Mucosa of gallbladder (tissue), 1 donor: ENCODE measurements at regions not wholly inside any gene's neighbourhood (a gene's known extent, or its start where the extent isn't known, plus 50 kb on each side); places are given as distances from the start of the nearest gene placed in this dataset.
"Not testable (repeated sequence)": the region's sequence is repeated elsewhere in the genome, so short reads cannot be mapped to it uniquely, and the experiment has no call there.

Experiments
- DNase-seq: peaks from one replicate; pipeline ENCODE4 v3.0.0-alpha.2; 2020; ENCODE audit warnings: low spot score
- donor health status: DM: no; HTN: no; CAD: no.

- DNase-seq: no peak
Measured at GRCh38 chr4:14362385-14362784, 639.9 kb upstream of the CPEB2 start.

DNA sequence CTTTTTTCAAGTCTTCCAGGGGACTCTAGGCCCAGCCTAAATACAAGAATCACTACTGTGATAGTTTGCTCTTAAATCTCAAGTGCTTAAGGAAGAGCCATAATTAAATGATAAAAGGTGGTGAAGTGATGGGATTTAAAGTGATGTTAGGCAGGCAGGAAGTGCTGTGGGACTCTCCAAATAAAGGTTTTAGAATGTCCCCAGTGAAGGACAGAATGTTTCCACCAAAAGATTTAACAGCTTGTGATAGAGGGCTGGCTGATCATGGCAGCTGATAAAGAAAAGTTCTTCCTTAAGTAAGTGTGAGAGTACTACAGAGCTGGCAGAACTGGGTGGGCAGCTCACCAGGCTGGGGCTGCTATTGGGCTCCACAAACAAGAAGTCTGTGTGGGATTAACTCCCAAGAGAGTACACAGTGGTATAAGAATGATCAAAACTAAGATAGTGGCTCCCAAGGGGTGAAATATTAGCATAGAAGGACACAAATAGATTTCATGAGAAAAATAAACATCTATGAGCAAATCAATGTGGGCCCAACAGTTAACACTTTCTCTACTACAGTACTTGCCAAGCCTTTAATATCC, 637.2 kb upstream of the CPEB2 start:
- no peak for DNase-seq

DNA sequence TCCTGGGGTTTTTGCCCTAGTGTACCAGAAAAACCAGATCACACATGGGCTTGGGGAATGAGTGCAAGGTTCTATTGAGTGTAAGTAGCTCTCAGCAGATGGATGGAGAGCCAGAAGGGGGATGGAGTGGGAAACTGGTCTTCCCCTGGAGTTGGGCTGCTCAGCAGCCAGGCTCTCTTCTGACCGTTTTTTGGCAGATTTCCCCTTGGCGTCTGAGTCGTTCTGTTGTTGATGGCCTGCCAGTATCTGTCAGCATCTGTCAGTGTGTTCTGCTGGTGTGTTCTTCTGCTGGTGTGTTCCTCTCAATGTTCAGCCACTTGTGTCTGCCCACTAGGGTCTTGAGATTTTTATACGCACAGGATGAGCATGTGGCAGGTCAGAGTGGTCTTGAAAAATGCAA, 633.9 kb upstream of the CPEB2 start:
- no peak for DNase-seq

DNA sequence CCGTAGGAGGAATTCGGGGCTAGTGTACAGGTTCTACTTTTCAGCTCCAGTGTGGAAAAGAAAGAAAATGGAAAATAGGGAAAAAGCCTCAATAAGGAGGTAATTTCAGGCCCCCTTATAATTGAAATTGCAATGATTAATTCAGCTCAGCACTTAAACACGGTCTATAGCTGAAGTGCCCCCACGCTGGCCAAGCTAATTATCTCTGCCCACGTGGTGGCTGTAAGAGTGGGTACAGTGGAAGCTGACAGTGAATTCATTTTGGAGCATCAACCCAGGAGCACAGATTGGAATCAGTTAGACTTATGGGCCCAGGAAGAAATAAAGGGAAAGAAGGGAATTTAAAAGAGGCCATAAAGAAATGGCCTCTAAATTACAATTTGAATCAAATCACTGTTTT, 631.1 kb upstream of the CPEB2 start:
- no peak for DNase-seq

- DNase-seq: no peak
Measured at GRCh38 chr4:14375816-14376215, 626.5 kb upstream of the CPEB2 start.

DNA sequence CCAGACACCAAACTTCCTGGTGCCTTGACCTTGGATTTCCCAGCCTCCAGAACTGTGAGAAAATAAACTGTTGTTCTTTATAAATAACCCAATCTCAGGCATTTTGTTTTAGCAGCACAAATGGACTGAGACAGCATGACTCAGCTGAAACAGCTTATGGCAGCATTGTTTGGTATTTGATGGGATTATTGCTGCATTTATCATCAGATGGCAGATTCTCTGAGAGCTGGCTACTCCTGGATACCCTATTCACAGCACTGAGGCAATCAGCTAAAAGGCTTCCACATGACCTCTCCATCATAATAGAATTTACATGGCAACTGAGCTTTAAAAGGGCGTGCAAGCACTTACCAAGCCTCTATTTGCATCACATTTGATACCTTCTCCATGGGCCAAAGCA, 623.1 kb upstream of the CPEB2 start:
- no peak for DNase-seq

GRCh38 chr4:14383652-14384051, 618.6 kb upstream of the CPEB2 start:
- no peak for DNase-seq

DNA sequence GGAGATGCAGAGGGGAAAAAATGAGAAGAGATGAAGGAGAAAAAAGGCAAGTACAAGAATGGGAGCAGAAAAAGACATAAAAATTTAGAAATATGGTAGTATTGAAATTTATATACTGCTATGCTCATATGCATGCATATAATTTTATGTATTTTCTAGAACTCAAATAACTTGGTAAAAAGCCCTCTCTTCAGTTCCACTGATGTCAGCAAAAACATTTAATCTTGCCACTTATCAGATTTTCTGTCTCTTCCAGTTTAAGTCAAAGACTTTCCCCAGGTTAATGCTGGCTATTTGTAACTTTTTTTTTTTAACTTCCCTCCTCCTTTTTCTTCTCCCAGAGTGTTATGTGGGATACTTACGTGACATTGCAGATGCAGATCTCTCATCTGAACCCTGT, 617.5 kb upstream of the CPEB2 start:
- no peak for DNase-seq

DNA sequence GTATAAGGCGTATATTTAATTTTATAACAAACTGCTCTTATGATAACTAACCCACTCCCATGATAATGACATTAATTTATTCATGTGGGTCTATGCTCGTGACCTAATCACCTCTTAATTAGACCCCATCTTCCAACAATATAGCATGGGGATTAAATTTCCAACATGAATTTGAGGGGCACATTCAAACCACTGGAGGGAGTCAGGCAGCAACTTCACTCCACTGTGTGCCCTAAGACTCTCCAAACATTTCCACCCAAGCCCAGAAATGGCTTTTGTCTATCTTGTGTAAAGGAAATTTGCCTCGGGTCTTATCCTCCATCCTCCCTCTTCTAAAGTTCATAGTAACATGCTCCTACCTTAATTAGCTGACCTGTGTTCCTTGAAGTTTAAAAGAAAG, 616.1 kb upstream of the CPEB2 start:
- DNase-seq: no peak

- no peak for DNase-seq
Measured at GRCh38 chr4:14387647-14388046, 614.6 kb upstream of the CPEB2 start.

DNA sequence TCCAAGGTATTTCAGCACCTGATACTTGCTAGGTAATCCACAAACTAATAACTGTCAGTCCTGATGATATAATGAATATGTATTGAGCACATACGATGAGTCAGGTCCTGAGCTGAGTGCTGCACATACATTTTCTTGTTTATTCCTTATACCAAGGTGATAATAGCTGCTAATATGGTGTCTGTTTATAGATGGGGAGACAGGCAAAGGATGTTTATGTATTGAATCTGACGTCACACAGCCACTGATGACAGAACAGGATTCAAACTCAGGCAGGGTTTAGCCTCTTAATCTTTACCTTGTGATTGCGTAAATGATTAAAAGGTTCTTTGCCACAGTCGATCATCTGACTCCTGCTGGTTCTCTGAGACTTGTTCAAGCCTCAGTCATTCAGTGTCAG, 609.9 kb upstream of the CPEB2 start:
- DNase-seq: no peak

DNA sequence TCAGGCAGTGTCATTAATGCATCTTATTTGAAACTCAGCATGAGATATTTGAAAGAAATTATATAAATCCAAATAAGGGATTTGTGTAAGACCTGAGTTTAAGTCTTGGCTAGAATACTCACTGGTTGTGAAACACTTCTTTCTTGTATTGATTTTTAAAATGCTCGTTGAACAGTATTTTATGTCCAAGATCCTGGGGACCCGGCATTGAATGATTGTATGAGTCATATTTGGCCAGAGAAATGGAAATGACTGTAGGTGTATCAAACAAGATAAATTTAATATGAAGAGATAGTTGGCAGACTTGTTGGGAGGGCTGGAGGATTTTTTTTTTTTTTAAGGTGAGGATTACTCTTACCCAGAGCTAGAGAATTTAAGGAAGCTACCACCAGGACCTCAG, 606.1 kb upstream of the CPEB2 start:
- peak; percentile 40 for DNase-seq

- DNase-seq: no peak
Measured at GRCh38 chr4:14399848-14400247, 602.4 kb upstream of the CPEB2 start.

DNA sequence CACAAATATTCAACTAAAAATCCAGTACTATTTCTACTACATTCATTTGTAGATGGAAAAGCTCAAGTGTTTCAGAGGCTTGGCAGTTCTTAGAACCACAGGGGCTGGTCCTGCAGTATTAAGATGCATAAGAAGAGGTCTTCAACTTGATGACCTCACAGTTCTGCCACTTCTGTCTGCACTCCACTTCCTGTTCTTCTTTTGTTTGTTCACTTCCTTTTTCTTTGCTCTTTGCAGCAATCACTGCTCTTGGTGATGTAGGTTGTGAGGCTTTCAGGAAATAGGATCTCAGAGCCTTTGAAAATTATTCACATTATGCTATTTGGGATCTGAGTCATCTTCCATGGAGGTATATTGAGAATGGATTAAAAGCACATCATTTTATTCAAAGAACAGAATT, 602.0 kb upstream of the CPEB2 start:
- no peak for DNase-seq

- DNase-seq: no peak
Measured at GRCh38 chr4:14403132-14403531, 599.1 kb upstream of the CPEB2 start.

DNA sequence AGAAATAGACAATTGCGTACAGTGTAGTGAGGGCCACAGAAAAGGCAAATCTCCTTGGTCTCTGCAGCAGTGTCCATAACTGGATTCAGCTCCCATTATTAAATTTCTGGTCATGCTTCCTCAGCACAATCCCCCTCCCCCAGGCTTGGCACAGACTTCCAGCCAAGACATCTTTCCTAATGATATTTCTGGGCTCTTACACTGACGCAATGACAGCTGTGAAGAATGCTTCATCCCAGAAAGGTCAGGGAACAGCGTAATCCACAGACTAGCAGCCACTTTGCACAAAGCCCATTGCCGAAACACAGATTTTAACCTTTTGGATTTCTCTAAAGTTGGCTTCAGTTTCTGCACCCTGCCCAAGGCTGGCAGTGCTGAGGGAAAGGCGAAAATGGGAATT, 597.6 kb upstream of the CPEB2 start:
- DNase-seq: no peak

DNA sequence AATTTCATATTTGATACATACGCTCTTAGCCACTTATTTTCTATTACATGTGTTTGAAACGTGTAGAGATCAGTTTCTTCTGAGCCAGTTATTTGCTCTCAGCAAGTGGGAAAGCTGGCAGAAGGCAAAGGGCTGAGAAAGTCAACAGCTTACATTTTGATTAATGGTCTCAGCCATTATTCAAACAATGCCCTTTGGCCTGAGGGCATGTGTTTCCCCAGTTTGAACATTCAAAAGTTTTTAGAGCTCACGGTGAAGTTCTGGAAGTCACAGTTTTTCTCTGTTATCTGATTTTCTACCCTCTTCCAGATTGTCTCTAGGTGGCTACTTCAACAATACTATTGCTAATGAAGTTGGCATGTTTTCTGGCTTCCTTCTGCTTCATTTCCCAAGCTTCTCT, 591.8 kb upstream of the CPEB2 start:
- no peak for DNase-seq

DNA sequence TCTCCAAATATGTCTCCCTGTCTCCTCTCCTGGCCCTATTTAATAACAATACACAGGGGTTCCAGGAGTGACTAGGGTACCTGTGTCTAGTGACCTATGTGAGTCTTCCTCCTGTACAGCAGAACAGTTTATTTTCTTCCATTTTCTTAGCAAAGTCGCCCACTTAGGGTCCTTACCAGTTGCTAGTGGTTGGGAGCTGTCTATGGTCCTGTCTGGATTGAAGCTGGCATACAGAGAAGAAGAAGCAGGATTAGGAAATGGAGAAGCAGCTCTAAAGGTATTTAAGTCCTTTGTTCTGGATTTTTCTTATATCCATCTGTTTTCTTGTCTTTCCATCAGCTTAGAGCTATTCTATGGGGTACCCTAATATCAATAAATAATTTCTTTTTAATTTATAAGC, 587.1 kb upstream of the CPEB2 start:
- no peak for DNase-seq

DNA sequence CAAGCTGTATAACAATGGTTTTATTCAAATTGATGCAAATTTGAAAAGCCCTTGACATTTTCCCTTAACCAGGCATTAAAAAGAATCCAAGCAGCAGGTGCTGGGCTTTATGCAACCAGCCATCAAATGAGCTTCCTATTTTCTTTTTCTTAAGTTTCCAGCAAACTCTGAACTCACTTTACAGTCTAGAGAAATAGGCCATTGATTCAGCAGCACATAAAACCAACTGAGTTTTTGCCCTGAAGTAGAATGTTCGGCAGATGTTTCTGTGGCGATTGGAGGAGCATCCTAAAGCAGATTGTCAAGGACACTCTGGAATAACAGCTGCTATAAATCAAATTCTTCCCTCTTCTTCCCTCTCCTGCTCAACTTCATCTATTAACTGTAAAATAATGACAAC, 582.8 kb upstream of the CPEB2 start:
- DNase-seq: no peak

DNA sequence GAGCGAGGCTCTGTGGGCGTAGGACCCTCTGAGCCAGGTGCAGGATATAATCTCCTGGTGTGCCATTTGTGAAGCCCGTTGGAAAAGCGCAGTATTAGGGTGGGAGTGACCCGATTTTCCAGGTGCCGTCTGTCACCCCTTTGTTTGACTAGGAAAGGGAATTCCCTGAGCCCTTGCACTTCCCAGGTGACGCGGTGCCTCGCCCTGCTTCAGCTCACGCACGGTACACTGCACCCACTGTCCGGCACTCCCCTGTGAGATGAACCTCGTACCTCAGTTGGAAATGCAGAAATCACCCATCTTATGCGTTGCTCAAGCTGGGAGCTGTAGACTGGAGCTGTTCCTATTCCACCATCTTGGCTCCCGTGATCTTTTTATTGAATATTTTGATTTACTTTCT, 576.0 kb upstream of the CPEB2 start:
- DNase-seq: not testable (repeated sequence)

DNA sequence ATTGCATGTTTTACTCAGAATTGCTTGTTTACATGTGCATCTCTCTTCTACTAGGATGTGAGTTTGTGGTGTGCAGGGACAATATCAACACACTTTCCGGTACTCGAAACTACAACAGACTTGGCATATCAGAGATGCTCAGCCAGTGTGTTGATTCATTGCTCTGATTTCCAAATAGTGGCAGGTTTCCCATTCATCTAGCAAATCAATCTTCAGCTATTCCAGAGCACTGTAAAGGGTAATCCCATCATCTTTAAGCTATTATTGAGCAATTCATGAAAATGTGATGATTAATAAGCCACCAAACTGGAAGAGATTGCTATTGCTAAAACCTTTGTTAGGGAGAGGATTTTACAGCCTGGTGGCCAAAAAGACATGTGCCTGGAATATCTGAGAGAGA, 574.2 kb upstream of the CPEB2 start:
- no peak for DNase-seq

GRCh38 chr4:14431155-14432134, 570.8 kb upstream of the CPEB2 start:
- no peak for DNase-seq

- no peak for DNase-seq
Measured at GRCh38 chr4:14434483-14434882, 567.8 kb upstream of the CPEB2 start.

DNA sequence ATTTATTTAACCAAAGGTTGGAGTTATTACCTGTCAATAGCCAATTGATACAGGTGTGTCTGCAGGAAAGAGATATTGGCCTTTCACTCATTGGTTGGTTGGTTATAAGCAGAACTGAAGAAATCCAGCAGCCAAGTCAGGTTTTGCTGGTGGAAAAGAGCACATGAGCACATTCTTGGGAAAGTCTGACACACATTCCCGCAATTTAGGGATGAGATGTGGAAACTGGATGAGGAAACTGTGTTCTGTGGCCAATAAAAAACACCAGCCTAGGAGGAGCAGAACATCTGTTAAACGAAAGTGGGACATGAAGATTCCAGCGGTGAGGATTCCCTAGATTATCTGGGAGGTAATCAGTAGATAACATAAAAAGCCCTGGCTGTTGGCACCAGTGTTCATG, 567.4 kb upstream of the CPEB2 start:
- no peak for DNase-seq
